Hindlimb muscle (tissue), 1 donor: ENCODE measurements at regions not wholly inside any gene's neighbourhood (a gene's known extent, or its start where the extent isn't known, plus 50 kb on each side); places are given as distances from the start of the nearest gene placed in this dataset.
A peak's percentile ranks its signal among the peaks of the same experiment; 100 is the strongest.
"Not testable (repeated sequence)": the region's sequence is repeated elsewhere in the genome, so short reads cannot be mapped to it uniquely, and the experiment has no call there.

Source experiments
- DNase-seq: peaks from one replicate; pipeline ENCODE4 v3.0.0-alpha.2; 2013

DNA sequence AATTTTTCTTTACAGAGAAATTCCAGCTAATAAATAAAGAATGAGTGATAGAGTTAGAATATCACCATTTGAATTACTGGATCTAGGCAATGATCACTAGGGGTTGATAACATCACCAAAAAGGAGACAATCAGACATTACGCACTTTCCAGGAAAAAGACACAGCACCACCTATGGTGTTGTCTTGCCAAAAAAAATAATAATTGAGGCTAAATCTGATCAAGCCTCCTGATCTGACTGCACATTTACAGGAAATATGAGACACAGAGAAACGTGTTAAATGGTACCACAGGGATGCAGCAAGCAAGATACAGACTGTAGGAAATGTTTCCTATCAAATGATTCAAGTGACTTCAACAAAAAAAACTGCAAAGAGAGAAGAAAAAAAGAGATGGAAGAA is 92.8 kb downstream of the EOMES start:
- no peak for DNase-seq

GRCh38 chr3:27628026-27628750 is 93.9 kb downstream of the EOMES start:
- DNase-seq: no peak

- no peak for DNase-seq
These were observed 95.5 kb downstream of the EOMES start for GRCh38 chr3:27626596-27627118.

DNA sequence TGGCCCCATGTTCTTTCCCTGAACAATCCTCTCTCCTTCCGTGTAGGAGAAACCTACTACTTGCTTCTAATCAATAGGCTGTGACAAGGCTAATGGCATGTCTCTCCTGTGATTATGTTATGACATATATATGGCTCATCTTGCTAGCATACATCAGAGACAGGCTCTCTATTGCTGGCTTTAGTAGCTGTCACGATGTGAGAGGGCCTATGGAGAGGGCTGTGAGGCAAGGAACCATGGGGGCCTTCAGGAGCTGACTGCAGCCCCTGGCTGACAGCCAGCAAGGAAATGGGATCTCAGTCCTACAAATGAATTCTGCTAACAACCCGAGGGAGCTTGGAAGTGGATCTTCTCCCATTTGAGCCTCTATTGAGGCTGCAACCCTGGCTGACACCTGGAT is 96.3 kb downstream of the EOMES start:
- no peak for DNase-seq

- no peak for DNase-seq
These were observed 98.9 kb downstream of the EOMES start for GRCh38 chr3:27623085-27623753.

GRCh38 chr3:27617552-27617951 is 104.6 kb downstream of the EOMES start:
- DNase-seq: no peak

DNA sequence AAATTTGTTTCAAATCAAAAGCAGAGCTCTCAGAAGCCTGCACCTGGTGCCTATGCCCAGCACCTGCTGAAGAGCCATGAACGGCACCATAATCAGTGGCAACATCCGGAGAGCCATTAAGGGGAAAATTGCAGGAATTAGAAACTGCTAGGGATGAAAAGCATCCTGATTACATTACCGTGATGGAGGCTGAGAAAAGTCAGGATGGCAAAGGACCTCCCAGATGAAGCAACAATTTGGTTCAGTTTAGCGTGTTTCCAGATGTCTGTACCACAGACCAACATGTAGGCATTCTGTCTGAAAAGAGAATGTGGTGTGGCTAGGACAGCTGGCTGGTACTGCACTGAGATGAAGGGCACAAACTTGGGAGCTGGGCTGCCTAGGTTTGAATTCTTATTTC is 106.1 kb downstream of the EOMES start:
- no peak for DNase-seq

GRCh38 chr3:27615555-27615954 is 106.6 kb downstream of the EOMES start:
- DNase-seq: no peak

- no peak for DNase-seq
These were observed 107.5 kb downstream of the EOMES start for GRCh38 chr3:27614592-27614991.

DNA sequence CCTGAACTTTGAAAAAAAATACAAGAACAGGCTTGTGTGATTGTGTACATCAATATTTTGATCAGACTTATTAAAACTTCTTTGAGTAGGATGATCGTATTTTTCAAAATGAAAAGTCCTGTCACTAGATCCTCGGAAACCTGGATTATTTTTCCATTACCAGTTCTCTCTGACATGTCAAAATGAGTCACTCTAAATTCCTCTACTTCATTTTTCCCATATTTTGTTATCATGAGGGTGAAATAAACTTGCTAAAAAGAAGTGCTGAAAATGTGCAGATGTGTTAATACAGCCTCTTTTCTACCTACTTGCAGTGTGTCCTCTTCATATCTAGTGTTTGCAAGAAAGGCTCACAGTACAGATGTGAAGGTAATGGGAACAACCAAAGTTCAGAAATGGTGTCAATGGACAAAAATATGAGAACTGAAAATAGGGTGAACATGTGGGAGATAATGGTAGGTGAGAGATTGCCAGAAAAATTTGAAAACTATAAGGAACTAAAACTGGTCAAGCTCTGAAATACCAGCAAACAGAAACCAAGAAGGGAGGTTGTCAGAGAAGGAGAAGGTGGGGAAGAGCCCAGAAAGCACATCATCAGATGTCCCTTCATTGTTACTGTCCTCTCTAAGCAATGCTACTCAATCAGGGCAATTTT is 108.2 kb downstream of the EOMES start:
- no peak for DNase-seq

GRCh38 chr3:27610800-27611525 is 111.2 kb downstream of the EOMES start:
- DNase-seq: peak; percentile 49

- DNase-seq: no peak
These were observed 114.8 kb downstream of the EOMES start for GRCh38 chr3:27607370-27607769.

GRCh38 chr3:27606537-27606936 is 115.6 kb downstream of the EOMES start:
- no peak for DNase-seq

GRCh38 chr3:27601311-27601710 is 117.1 kb upstream of the SLC4A7 start:
- not testable (repeated sequence) for DNase-seq

GRCh38 chr3:27599741-27600140 is 115.6 kb upstream of the SLC4A7 start:
- DNase-seq: not testable (repeated sequence)

- DNase-seq: no peak
These were observed 112.7 kb upstream of the SLC4A7 start for GRCh38 chr3:27596921-27597320.

DNA sequence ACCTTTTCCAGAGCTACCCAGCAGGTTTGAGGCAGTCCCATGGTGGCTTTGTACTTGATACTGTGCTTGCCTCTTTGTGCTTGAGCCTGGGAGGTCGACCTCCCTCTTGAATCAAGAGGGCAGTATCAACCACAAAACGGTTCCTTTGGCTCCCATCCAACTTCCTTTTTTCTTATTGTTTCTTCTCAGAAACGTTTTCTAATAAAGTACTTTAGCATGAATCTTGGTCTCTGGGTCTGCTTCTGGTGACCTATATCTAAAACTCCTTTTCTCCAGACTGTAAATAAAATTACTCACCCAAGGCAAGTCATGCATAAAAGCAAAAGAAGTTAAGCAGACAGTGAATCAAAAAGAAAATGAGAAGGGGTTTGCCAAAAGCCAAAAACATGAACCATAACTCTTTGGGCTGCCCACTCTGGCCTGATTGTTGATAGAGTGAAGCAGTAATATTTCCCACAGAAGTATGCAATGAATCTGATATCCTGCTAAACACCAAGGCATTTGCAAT is 112.2 kb upstream of the SLC4A7 start:
- peak; percentile 29 for DNase-seq

DNA sequence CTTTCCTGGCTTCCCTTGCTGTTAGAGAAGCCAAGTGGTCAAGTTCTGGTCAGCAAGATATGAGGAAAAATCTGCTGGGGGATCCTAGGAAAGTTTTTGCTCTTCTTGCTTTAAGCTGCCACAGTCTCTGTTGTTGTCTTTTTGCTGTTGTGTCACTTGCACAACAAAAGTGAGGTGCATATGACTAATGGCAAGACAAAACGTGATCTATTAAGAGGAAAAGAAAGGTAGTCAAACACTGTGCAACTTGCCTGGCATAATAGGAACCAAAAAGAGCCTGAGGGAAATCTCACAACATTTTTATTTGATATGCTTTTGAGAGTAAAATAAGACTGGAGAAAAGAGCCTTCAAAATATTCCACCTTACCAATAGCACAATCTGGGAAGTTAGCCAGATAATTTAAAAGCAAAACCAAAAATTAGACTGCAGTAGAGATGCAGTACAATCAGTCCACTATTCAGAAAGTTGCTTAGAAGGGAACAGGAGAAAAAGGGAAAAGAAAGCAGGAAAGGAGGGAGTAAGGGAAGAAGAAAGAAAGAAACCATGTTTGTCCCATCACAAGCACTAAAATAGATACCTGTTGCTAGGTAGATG is 110.0 kb upstream of the SLC4A7 start:
- DNase-seq: no peak

DNA sequence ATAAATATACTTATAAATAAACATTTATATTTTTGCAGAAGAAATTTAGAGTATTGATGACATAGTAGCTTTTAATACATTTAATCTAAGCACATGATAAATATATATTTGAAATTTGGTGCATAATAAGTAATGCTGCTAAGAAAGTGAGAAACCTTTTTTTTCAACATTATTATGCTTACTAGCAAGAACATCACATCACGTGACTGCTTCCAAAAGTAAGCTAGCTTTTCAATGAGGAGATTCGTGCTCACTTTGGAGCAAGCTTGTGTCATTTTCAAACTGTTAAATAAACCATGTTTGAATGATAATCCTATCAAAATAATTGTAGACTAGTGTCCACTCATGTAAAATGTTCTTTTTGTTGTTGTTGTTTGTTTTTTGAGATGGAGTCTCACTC is 109.0 kb upstream of the SLC4A7 start:
- DNase-seq: no peak

DNA sequence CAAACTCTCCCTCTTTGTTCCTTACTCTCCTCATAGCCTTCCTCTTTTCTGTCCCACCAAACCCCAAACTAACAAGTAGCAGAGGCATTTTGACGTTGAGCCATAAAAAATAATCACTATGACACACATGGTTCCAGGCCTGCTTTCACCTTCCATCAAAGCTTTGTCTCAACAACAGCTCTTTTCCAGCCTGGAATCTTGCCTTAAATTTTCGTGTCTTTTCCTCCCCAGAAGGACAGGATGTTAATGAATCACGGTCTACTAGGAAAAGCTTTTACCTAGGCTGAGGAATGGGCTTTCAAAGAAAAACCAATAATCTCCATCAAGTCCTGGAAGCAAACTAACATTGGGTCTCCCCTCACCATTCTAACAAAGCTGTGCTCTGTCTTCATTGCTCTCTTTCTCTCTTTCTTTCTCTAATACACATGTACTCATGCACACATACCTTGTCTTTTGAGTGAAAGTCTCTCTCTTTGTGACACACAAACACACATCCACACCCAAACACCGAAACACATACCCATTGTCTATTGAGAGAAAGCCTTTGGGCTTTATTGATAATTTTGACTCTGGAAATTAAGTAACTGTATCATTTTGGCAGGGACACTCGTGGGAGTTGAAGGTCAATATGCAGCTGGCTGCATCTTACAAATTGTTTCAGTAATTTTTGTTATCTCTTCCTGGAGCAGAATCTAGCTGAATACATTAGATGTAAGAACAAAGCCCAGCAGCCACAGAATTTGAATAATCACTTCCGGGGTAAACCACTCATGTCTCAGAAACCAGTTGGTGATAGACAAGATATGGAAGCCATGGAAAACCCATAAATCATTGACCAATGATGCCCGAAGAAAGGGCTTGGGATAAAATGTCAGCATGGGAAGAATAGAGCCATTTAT is 107.4 kb upstream of the SLC4A7 start:
- no peak for DNase-seq
